ENCODE measurements at regions not wholly inside any gene's neighbourhood (a gene's known extent, or its start where the extent isn't known, plus 50 kb on each side); places are given as distances from the start of the nearest gene placed in this dataset.

DNA sequence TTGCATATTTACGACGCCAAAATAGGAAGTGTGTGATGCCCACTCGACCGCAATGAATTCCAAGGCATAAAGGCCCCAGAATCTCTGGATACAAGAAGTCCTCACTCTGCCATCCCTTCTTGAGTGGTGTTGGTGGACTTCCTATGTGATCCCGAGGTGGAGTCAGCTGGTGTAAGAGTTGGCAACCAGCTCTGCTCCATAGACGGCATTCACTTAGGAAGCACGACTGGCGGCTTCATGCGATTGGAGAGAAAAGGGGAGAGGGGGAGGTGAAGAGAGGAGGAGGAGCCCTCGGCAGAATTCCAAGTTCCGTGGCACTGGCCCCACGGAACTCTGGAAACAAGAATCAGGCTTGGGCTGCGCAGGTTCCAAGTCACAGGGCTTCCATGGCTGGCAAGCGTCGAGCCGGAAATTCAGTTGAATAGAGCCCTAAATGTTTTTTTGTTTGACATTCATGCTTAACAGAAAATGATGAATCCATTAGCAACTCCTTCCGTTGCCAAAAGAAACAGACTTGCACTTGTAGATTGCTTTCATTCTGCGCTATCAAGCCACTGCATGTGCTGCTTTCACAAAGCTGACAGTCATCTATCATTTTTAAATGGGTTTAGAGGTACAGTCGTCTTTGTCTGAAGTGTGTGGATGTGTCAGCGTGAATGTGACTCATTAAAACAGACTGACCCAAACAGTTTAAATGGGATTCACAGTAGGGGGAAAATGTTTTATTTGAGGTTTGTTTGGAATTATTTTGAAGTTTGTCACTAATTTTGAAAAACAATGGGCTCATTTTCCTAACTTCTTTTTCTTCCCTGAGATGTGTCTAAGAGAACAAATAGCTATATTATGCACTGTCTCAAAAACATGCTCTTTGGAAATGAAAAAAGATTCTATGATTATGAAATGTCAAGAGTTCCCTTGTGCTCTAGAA, 428.3 kb upstream of the ATP11B start:
- FAIRE-seq = no peak

DNA sequence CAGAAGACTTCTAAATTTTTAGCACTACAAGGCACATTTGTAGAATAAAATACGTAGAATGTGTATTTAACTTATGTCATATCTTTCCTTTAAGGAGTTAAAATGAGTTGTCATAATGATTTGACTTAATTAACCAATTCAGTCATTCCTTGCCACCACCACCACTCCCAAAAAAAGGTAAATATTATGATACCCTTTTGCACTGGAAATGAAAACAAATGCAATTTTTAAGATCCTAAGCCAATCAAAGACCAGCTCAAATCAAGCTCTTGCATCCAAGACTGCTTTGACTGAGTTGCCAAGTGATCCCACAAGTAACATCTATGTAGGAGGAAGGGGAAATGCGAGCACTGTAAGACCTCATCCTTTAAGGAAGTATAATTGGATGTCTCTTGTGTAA, 426.6 kb upstream of the ATP11B start:
- FAIRE-seq = no peak

DNA sequence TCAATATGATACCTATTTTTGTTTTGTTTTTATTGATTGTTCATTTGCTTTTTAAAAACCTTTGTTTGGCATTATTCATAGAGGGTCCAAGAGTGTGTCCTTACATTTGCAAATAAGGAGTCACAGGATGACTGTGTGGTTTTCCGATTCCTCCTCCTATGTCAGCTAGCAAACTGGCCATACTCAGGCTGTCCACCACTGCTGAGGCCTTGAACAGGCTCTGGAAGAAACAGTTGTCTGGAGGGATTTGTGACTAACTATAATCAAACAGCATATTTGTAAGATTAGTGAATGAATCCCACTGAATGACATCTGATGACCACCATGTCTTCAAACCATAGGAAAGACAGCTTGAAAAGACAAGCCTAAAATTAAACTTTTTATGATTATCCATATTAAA, 423.4 kb upstream of the ATP11B start:
- FAIRE-seq = no peak

DNA sequence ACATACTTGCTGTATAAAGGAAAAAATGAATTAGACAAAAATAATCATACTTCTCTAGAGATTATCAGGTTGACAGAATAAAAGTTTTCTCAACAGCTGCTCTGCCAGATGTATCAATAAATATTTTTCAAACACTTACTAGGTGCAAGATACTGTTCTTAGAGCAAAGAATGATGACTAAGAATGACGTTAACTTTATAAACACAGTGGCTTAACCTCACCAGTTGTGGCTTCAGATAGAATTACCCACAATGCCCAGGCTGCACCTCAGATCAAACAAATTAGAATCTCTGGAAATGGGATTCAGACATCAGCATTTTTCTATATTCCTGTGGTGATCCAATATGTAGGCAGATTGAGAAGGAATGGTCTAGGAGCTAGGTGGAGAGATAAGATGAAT, 422.4 kb upstream of the ATP11B start:
- FAIRE-seq = no peak

GRCh38 chr3:182375916-182376315, 417.4 kb upstream of the ATP11B start:
- FAIRE-seq = no peak

- no peak for FAIRE-seq
Measured at GRCh38 chr3:182382112-182382857, 411.0 kb upstream of the ATP11B start.

DNA sequence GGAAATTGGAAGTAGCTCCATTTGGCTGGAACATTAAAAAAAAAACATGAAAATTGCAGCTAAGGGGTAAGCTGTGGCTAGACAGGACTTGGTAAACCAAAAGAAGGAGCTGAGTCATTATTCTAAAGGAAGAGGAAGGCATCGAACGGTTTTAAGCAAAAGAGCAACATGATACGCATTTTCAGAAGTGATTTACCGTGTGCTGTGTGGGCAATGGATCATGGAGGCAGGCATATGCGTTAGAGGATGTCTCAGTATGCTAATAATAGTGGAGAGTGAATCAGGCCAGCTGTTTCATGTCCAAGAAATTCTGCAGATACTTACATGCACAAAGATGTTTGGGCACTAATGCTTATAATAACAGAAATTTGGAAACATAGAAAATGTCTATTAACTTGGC, 409.1 kb upstream of the ATP11B start:
- FAIRE-seq = no peak

DNA sequence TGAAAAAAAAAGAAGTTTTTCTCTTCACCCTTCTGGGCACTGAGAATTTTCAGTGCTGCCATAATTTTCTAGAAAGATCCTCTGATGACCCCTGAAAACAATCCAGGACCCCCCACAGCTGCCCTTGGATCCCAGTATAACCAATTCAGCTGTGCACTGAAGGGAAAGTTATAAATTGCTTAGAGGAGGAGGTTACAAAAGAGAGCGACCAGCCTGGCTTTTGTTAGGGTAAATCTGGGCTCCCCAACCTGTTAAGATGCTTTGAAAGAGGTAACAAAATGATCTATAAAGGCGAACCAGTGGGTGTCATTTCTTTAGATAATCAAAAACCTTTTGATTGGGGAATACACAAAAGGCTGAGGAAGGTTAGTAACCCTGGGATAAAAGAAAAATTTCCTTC, 407.9 kb upstream of the ATP11B start:
- no peak for FAIRE-seq

DNA sequence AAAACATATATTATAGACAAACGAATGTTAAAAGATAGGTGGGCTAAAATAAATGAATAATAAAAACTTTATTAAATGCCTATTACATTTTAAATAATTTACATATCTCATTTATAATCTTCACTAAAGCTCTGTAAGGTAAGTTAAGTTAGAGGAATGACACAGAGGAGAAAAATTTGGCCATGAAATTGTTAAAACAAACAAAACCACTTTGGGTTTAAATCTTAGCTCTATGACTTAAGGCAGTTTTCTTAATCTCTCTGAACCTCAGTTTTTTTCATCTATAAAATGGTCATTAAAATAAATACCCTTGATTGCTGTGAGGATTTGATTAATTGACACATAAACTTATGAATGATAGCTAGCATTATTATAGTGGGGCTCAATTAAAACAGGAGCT, 404.8 kb upstream of the ATP11B start:
- FAIRE-seq = no peak

DNA sequence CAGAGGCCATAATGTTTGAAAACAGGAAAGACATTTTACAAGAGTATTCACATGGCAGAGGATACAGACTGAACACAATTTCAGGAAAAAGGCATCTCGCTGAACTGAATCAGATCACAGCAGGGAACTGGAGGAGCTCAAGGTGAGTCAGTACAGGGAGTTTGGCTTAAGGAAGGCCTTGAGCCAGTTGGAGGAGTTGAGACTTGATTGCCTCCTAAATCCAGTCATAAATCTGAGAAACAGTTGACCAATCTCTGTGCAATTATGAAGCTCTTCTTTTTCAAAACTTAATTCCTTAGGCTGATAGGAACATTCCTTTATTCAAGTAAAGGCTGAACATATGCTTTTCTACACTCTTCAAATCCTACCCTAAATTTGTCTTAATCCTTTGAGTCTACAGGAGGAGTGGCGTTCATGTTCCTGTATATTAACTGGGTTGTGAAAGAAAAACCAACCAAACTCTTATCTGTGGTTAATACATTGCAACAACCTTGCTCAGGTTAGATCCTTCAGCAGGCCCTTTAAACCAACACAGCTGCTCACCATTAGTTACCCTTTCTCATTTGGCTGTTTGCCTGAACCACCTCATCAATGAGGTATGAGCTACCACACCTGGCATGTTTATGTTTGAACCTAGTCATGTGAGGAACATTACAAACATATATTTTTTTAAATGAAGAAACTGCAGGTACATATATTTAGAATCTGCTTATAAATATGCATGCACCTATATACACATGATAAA, 404.1 kb upstream of the ATP11B start:
- no peak for FAIRE-seq

DNA sequence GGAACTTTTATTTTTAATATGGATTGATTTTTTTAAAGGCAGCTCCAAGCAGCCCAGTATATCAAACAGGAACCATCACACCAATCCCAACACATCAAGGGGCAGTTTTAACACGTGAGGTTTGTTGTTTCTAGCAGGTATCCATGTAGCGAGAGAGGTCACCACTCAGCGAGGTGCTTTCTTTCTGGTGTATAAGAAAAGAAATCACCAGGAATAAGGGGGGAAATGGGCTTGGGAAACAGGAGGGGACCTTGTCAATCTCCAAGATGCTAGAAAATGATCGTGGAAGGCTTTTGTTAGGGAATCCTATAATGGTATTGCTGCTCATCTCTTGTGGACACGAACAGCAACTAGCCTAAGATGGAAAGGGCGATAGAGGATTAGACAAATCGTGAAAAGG, 402.9 kb upstream of the ATP11B start:
- FAIRE-seq = no peak

DNA sequence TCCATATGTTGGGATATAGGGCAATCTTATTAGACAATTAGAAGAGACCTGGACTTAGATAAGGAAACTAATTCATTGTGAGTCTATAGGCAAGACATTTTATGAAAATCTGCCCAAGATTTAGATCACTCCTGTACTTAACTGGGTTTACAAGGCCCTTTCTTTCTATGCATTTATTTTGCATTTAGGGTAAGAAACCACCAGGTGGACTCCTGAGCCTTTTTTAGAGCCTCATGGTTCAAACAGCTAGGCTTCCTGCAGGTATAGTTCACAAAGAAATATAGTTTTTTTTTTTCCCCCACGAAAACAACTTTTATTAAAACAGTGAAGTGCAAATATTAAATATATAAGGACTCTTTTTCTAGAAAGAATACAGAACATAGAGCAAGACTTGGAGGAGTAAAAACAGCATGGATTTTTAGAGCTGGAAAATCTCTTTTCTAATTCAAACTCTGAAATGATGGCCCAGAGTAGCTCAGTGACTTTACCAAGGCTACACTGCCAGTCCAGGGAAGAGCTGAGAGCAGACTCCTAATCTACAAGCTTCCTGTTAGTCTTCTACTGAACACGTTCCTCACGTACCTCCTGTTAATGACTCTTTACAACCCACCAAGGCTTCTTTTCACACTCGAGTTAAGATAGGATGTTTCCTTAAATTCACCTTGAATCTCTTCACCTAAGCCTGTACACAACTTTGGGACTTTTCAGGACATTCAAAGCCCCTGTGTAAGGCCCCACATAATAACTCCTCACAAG, 400.9 kb upstream of the ATP11B start:
- no peak for FAIRE-seq

GRCh38 chr3:182393151-182393550, 400.2 kb upstream of the ATP11B start:
- no peak for FAIRE-seq

- FAIRE-seq = no peak
Measured at GRCh38 chr3:182393830-182394367, 399.4 kb upstream of the ATP11B start.

GRCh38 chr3:182397164-182397563, 396.1 kb upstream of the ATP11B start:
- FAIRE-seq = no peak

DNA sequence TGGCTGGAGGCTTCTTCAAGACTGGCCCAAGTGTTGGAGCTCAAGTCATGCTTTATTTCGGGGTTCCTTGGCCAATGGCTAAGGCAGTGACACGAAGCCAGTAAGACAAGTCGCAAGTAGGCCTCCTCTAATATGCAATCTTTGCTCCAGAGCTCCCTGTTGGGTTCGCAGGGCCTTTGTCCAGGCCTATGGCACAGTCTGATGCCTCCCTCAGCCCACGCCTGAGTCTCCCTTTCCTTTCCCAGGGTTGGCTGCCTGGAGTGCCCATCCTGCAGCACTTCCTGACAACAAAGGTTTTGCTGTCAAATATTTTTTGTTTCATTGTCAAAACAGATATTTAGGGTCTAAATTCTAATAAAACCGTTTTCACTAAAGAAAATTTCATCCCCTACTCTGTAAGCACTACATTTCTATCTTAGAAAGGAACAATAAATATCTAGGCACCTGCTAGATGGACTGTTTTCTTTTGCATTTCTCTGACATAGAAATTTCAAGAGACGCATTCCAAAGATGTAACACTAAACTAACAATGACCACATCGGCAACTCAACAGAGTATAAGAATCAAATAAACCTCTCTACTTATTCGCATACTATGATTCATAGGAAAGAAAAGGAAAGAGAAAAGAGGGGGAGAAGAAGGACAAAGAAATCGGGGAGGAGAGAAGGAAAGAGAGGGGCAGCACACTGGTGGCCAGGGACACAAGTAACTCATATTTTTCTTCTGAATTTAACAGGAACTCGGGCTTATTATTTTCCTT, 393.1 kb upstream of the ATP11B start:
- no peak for FAIRE-seq

- FAIRE-seq = no peak
Measured at GRCh38 chr3:182400838-182401237, 392.5 kb upstream of the ATP11B start.

DNA sequence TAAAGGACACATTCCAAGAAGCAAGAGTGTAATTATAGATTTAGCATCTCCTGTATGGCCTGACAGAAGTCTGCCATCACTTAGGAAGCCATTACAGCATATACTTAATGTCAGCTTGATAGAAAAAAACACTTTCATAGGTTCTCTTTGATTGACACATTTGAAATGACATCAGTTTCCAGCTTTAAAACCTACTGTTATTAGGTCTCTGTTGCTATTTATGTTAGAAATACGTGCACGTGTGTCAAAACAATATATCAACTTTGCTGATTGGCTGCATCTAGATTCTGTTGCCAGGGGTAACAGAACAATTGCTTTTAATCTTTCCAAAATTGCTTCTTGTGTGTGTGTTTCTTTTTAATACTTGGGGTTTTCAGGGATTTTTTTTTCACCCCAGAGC, 389.3 kb upstream of the ATP11B start:
- FAIRE-seq = no peak

DNA sequence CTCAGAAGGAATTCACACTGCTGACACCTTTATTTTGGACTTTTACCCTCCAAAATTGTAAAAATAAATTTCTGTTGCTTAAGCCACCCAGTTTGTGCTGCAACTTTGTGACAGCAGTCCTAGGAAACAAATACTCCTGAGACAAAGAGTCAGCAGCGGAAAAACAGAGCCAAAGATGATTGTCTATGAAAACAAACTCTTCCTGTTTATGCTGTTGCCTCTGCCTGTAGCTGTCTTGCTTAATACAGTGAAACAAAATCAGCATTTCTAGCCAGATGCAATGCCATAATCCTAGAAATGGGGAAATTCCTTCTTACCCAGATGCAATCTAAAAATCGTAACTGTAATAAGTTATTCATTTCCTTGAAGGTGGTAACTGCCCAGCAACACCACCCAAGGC, 387.5 kb upstream of the ATP11B start:
- FAIRE-seq = no peak

GRCh38 chr3:182406786-182407185, 386.5 kb upstream of the ATP11B start:
- FAIRE-seq = no peak

GRCh38 chr3:182410051-182410450, 383.3 kb upstream of the ATP11B start:
- FAIRE-seq = no peak

DNA sequence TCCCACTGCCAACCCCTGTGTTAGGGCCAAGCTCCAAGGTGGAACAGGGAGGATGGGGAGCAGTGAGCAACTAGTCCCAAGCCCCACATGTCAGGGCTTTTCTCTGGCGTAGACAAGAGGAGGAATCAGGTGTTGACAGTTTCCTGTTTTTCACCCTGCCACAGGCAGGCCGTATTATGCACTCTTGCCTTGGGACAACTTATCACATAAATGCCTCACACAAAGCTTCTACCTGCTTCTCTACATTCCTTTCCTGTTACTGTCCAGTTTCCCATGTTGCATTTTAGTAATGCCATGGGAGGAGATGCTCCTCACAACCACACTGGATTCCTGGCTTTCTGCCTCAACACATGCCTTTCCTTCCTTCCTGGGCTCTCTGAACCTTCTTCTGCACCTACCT, 381.2 kb upstream of the ATP11B start:
- FAIRE-seq = no peak
